HS-27A (cell line): ENCODE measurements at regions not wholly inside any gene's neighbourhood (a gene's known extent, or its start where the extent isn't known, plus 50 kb on each side); places are given as distances from the start of the nearest gene placed in this dataset.
"Not testable (repeated sequence)": the region's sequence is repeated elsewhere in the genome, so short reads cannot be mapped to it uniquely, and the experiment has no call there.

Source experiments
- DNase-seq: peaks from one replicate; pipeline ENCODE4 v3.0.0-alpha.2; 2012; ENCODE audit warnings: low read depth, missing footprints

- no peak for DNase-seq
Measured at GRCh38 chr20:40856653-40857052, 167.6 kb upstream of the MAFB start.

GRCh38 chr20:40860487-40860902 is 168.1 kb upstream of the TOP1 start:
- no peak for DNase-seq

- no peak for DNase-seq
Measured at GRCh38 chr20:40861427-40862008, 167.1 kb upstream of the TOP1 start.

GRCh38 chr20:40863355-40863919 is 165.2 kb upstream of the TOP1 start:
- no peak for DNase-seq

GRCh38 chr20:40864470-40864869 is 164.2 kb upstream of the TOP1 start:
- no peak for DNase-seq

- no peak for DNase-seq
Measured at GRCh38 chr20:40865095-40865494, 163.5 kb upstream of the TOP1 start.

GRCh38 chr20:40866056-40866455 is 162.6 kb upstream of the TOP1 start:
- DNase-seq: no peak

- DNase-seq: no peak
Measured at GRCh38 chr20:40868551-40869217, 159.9 kb upstream of the TOP1 start.

GRCh38 chr20:40869218-40870147 is 159.1 kb upstream of the TOP1 start:
- DNase-seq: no peak

GRCh38 chr20:40875116-40876085 is 153.2 kb upstream of the TOP1 start:
- DNase-seq: no peak

GRCh38 chr20:40878099-40878498 is 150.5 kb upstream of the TOP1 start:
- DNase-seq: not testable (repeated sequence)

- DNase-seq: no peak
Measured at GRCh38 chr20:40880063-40880728, 148.4 kb upstream of the TOP1 start.

- DNase-seq: no peak
Measured at GRCh38 chr20:40880729-40881109, 147.9 kb upstream of the TOP1 start.

- DNase-seq: no peak
Measured at GRCh38 chr20:40882152-40882551, 146.5 kb upstream of the TOP1 start.

- no peak for DNase-seq
Measured at GRCh38 chr20:40883097-40883496, 145.5 kb upstream of the TOP1 start.

GRCh38 chr20:40887105-40887504 is 141.5 kb upstream of the TOP1 start:
- no peak for DNase-seq

- not testable (repeated sequence) for DNase-seq
Measured at GRCh38 chr20:40889266-40889665, 139.4 kb upstream of the TOP1 start.

GRCh38 chr20:40890181-40890580 is 138.4 kb upstream of the TOP1 start:
- DNase-seq: no peak

GRCh38 chr20:40890635-40891034 is 138.0 kb upstream of the TOP1 start:
- no peak for DNase-seq

- DNase-seq: no peak
Measured at GRCh38 chr20:40891351-40891750, 137.3 kb upstream of the TOP1 start.

- DNase-seq: no peak
Measured at GRCh38 chr20:40892642-40893041, 136.0 kb upstream of the TOP1 start.
